ENCODE measurements at regions not wholly inside any gene's neighbourhood (a gene's known extent, or its start where the extent isn't known, plus 50 kb on each side); places are given as distances from the start of the nearest gene placed in this dataset.
A peak's percentile ranks its signal among the peaks of the same experiment; 100 is the strongest.

- Mint-ChIP-seq H3K4me3 (ENCODE audit: unreplicated experiment) (no peak overlapping the region), H3K36me3 (ENCODE audit: unreplicated experiment) (no peaks in the 10 kb centered on the region), H3K27ac (ENCODE audit: unreplicated experiment) (no peak overlapping the region), H3K9me3 (ENCODE audit: unreplicated experiment) (peaks cover 3% of the 10 kb centered on the region), H3K4me1 (ENCODE audit: low read depth, unreplicated experiment) (peaks cover 11% of the 10 kb centered on the region), H3K27me3 (ENCODE audit: unreplicated experiment) (no peaks in the 10 kb centered on the region)
- no peak for DNase-seq
- TF ChIP-seq, protein P1, sequence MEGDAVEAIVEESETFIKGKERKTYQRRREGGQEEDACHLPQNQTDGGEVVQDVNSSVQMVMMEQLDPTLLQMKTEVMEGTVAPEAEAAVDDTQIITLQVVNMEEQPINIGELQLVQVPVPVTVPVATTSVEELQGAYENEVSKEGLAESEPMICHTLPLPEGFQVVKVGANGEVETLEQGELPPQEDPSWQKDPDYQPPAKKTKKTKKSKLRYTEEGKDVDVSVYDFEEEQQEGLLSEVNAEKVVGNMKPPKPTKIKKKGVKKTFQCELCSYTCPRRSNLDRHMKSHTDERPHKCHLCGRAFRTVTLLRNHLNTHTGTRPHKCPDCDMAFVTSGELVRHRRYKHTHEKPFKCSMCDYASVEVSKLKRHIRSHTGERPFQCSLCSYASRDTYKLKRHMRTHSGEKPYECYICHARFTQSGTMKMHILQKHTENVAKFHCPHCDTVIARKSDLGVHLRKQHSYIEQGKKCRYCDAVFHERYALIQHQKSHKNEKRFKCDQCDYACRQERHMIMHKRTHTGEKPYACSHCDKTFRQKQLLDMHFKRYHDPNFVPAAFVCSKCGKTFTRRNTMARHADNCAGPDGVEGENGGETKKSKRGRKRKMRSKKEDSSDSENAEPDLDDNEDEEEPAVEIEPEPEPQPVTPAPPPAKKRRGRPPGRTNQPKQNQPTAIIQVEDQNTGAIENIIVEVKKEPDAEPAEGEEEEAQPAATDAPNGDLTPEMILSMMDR (IDR thresholded peaks at IDR 0.05; ENCODE audit: partially characterized antibody, unreplicated experiment), result no peak
Measured at GRCh38 chr2:129252781-129253460, 726.5 kb upstream of the RAB6C start.

DNA sequence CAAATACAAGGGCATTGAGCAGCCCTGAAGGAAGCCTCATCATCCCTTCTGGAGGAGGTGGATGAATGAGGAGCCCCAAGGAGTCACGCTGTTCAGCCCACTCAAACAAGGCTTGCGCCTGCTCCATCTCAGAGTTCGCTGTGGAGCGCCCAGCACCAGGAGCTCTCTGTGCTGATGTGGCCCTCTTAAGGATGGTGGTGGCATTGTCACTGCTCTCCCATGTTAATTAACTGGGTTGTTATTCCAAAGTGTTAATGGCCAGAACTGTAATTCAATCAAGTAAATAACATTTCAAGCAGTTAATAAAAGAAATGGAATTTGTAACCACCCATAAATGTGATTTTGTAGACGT lies 726.0 kb upstream of the RAB6C start:
- Mint-ChIP-seq H3K36me3 (ENCODE audit: unreplicated experiment) (peaks cover 5% of the 10 kb centered on the region), H3K27me3 (ENCODE audit: unreplicated experiment) (no peaks in the 10 kb centered on the region), H3K27ac (ENCODE audit: unreplicated experiment) (no peak overlapping the region), H3K4me1 (ENCODE audit: low read depth, unreplicated experiment) (peaks cover 11% of the 10 kb centered on the region), H3K9me3 (ENCODE audit: unreplicated experiment) (peaks cover 4% of the 10 kb centered on the region), H3K4me3 (ENCODE audit: unreplicated experiment) (no peak overlapping the region)
- TF ChIP-seq, protein P1 (IDR thresholded peaks at IDR 0.05; ENCODE audit: partially characterized antibody, unreplicated experiment), result peak; percentile 23
- no peak for DNase-seq

DNA sequence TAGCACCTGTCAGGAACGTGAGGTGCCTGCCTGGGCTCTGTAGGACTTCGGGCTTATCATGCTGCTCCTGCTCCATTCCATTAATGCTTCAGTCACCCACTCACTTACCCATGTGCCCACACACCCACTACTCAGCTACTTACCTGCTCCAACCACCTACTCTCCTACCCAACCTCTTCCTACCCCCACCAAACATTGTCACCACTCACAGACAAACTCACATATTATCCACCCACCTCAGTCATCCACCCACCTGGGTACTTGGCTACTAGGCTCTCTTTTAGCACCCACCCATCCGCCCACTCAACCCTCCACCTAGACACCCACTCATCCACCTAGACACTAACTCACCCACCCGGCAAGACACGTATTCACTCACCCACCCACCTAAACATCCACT lies 724.7 kb upstream of the RAB6C start:
- TF ChIP-seq, protein P1 (IDR thresholded peaks at IDR 0.05; ENCODE audit: partially characterized antibody, unreplicated experiment), result no peak
- Mint-ChIP-seq H3K9me3 (ENCODE audit: unreplicated experiment) (peaks cover 6% of the 10 kb centered on the region), H3K27ac (ENCODE audit: unreplicated experiment) (no peak overlapping the region), H3K4me3 (ENCODE audit: unreplicated experiment) (no peak overlapping the region), H3K4me1 (ENCODE audit: low read depth, unreplicated experiment) (peaks cover 11% of the 10 kb centered on the region), H3K27me3 (ENCODE audit: unreplicated experiment) (no peaks in the 10 kb centered on the region), H3K36me3 (ENCODE audit: unreplicated experiment) (peaks cover 14% of the 10 kb centered on the region)
- no peak for DNase-seq

DNA sequence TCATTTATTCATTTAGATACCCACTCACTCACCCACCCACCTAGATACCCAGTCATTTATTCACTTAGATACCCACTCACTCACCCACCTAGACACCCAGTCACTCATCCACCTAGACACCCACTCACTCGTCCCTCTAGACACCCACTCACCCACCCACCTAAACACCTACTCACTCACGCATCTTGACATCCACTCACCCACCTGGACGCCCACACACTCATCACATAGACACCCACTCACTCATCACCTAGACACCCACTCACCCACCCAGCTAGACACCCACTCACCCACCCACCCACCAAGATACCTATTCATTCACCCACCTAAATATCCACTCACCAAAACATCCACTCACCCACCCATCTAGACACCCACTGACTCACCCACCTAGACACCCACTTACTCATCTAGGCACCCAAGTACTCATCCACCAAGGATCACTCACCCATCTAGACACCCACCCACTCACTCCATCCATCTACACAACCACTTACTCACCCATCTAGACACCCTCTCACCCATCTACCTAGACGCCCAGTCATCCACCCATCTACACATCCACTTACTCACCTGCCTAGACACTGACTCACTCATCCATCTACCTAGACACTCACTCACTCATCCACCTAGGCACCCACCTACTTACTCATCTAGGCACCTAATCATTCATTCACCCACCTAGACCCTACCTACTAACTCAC lies 723.7 kb upstream of the RAB6C start:
- DNase-seq, result no peak
- TF ChIP-seq, protein P1 (IDR thresholded peaks at IDR 0.05; ENCODE audit: partially characterized antibody, unreplicated experiment), result no peak
- Mint-ChIP-seq H3K36me3 (ENCODE audit: unreplicated experiment) (peaks cover 14% of the 10 kb centered on the region), H3K27ac (ENCODE audit: unreplicated experiment) (no peak overlapping the region), H3K9me3 (ENCODE audit: unreplicated experiment) (peaks cover 6% of the 10 kb centered on the region), H3K27me3 (ENCODE audit: unreplicated experiment) (no peaks in the 10 kb centered on the region), H3K4me3 (ENCODE audit: unreplicated experiment) (no peak overlapping the region), H3K4me1 (ENCODE audit: low read depth, unreplicated experiment) (peaks cover 11% of the 10 kb centered on the region)

GRCh38 chr2:129256642-129257041 lies 722.8 kb upstream of the RAB6C start:
- no peak for DNase-seq
- Mint-ChIP-seq H3K27ac (ENCODE audit: unreplicated experiment) (no peak overlapping the region), H3K36me3 (ENCODE audit: unreplicated experiment) (peaks cover 14% of the 10 kb centered on the region), H3K9me3 (ENCODE audit: unreplicated experiment) (peaks cover 6% of the 10 kb centered on the region), H3K27me3 (ENCODE audit: unreplicated experiment) (no peaks in the 10 kb centered on the region), H3K4me3 (ENCODE audit: unreplicated experiment) (no peak overlapping the region), H3K4me1 (ENCODE audit: low read depth, unreplicated experiment) (peaks cover 11% of the 10 kb centered on the region)
- TF ChIP-seq, protein P1 (IDR thresholded peaks at IDR 0.05; ENCODE audit: partially characterized antibody, unreplicated experiment), result no peak

Measured in glutamatergic neuron (in vitro differentiated cells).